Renal cortex interstitium (tissue), 11 donors: ENCODE measurements at regions not wholly inside any gene's neighbourhood (a gene's known extent, or its start where the extent isn't known, plus 50 kb on each side); places are given as distances from the start of the nearest gene placed in this dataset.
"Not testable (repeated sequence)": the region's sequence is repeated elsewhere in the genome, so short reads cannot be mapped to it uniquely, and the experiment has no call there.

Experiments used
- DNase-seq, 11 donors: peaks; one replicate each; pipeline ENCODE4 v3.0.0-alpha.2; 2013; ENCODE audit warnings: low read depth in 9 of 11, low spot score in 4 of 11; ENCODE audit errors: extremely low read depth in 1 of 11

- DNase-seq, result not testable (repeated sequence)
Observed at GRCh38 chr18:30672439-30672838, 370.1 kb downstream of the DSC3 start.

- no peak for DNase-seq
Observed at GRCh38 chr18:30658306-30658705, 384.2 kb downstream of the DSC3 start.

DNA sequence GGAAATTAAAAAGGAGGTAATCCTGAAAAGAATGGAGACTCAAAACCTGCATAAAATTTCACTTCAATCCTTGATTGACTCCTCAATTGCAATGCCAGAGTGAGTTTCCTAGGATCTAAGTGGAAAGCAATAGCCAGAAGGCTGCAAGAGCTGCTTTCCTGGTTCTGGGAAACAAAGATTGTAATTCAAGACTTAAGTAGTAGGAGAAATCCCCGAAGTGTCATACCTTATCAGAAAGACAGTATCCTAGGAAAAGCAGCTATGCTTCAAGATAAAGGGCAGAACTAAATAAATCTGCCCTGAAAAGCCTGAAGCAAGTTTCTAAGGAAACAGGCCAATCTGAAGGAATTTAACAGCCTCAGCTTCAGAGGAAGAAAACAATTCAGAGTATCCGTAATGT lies 390.2 kb downstream of the DSC3 start:
- DNase-seq, result peak in 1 of 11 donors; percentile 1

- no peak for DNase-seq
Observed at GRCh38 chr18:30650499-30650898, 392.0 kb downstream of the DSC3 start.

DNA sequence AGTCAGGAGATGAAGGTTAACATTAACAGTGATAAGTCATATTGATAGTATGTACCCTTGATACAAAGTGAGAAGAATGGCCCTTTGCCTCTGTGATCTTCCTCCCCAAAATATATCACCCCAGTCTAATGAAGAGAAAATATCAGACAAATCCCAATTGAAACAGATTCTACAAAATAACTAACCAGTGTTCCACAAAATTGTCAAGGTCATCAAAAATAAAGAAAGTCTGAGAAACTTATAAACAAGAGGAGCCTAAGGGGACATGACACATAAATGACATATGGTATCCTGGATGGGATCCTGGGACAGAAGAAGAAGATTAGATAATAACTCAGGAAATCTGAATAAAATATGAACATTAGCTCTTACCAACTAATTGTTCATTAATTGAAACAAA lies 398.4 kb downstream of the DSC3 start:
- no peak for DNase-seq

- DNase-seq, result no peak
Observed at GRCh38 chr18:30639361-30639760, 403.2 kb downstream of the DSC3 start.

DNA sequence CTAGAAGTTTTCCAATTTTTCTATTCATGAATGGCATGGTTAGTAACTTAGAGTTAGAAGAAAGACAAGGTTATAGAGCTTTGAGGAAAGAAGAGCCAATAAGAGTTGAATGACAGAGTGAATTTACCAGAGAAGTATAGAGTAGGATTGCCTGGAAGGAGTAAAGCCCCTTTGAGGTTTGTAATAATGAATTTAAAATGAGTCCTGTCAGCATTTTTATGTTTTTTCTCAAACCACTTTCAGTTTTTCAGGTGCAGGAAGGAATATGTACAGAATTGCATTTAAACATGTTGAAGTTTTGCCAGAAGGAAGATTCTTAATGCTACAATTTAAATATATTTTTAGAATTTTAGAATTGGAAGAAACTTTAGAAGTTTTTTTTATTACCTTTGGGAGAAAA lies 408.3 kb downstream of the DSC3 start:
- DNase-seq, result no peak

DNA sequence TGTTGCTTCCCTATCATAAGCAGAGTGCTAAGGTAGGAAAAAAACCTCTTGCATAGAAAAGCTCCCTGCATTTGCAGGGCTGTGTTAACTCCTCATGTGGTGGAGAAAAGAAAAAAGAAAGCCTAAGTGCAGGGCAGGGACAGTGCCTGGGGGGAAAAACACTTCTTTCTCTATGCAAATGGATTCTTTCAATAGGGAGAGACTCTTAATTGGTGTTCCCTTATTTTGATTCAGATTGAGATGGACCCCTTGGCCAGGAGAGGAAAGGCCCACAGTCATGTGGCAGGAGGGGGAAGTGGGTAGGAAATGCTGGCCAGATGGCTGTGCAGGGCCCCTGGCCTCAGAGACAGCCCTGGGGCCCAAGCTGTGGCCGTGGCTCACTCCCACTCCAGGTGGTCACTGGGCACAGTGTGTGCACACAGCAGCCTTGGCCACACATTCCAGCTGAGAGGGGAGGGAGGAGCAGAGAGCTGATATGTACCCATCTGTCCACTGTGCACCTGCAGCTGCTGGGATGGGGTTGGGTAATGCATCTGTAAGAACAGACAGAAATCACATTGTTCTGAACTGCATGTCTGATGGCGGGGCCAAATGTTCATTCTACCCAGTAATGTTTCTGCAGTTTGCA lies 410.4 kb downstream of the DSC3 start:
- DNase-seq, result no peak

- DNase-seq, result no peak
Observed at GRCh38 chr18:30625961-30626360, 416.6 kb downstream of the DSC3 start.

DNA sequence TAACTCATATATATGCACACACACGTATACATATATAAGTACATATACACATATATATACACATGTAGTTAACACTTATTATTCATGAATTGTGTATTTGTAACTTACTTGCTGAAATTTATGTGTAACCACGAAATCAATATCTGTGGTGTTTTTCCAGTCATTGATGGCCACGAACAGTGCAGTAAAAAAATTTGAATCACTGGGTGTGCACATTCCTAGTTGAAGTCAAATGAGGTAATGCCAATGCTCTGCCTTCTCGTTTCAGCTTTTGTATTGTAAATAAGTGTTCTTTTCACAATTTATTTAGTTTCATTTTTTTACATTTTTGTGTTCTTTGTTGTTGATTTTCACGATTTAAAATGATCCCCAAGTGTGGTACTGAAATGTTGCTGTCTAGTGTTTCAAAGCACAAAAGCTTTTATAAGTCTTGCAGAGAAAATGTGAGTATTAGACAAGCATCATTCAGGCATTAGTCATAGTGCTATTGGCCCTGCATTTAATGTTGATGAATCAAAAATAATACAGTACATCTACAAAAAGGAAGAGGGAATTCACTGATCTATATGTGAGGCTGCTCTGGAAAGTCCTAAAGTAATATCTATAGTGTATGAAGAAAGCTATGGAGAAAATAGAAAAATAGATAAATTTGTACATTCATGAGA lies 419.0 kb downstream of the DSC3 start:
- DNase-seq, result no peak

DNA sequence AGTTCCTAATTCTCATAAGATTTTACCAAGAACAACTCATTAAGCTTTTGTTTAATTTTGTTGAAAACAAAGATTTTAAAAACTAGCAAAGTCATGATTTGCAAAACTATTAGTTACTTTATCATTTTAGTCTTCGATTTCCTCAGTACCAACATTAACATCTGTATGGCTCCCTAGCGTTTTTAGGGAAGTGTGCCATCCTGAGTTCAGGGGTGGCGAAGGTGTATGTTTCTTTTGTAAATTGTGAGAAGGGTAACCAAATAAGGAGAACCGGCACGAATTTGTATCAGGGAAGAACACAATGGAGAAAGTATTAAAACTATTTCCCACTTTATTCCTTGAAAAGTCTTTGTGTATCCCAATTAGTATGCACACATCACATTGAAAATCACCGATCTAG lies 419.9 kb downstream of the DSC3 start:
- DNase-seq, result no peak

DNA sequence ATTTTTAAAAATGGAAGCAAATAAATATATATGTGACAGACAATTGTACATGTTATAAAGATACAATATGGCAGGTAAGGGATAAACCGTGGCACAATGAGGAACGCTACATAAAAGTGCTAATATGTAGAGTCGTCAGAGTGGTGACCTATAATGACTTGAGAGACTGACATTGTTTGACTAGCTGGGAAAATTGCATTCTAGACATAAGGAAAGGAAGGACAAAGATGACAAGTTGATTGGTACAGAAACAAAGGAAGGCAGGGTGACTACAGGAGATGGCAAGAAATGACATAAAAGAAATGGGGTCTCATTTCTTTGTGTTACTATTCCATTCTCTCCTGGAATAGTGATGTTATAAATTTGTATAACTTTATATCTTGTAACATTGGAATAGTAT lies 420.4 kb downstream of the DSC3 start:
- DNase-seq, result no peak

GRCh38 chr18:30618567-30618966 lies 424.0 kb downstream of the DSC3 start:
- no peak for DNase-seq

DNA sequence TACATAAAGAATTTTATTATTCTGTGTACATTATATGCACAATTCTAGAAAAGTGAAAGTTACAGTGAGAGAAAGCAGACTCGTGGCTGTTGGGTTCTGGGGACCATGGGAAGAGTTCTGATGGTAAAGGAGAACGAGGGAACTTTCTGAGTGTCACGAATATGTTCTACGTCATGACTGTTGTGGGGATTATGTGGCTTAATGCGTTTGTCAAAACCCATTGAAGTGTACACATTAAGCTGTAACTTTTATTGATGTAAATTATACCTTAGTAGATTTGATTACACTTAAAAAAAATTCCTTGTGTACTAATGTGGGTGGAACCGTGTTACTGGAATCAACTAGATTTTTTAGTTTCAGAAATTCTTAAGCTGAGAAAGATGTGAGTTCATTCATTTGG lies 426.1 kb downstream of the DSC3 start:
- no peak for DNase-seq

- no peak for DNase-seq
Observed at GRCh38 chr18:30613467-30613801, 429.1 kb downstream of the DSC3 start.

DNA sequence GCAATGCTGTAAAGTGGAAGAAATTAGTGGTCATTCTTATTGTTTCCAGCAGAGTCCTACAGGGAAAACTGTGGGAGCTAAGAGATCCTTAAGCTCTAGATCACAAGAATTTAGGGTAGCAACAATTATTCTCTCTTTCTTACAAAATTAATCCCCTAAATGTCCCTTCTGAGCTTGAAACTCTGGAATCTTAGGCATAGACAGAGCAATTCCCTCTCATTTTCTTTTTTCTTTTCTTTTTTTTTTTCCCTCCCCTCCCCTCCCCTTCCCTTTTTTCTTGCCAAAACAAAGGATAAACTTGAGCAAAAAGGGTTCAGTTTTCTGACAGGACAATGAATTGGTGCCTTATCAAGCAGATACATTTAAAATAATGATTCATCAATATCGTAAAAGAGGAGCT lies 441.0 kb downstream of the DSC3 start:
- no peak for DNase-seq

- no peak for DNase-seq
Observed at GRCh38 chr18:30597202-30597601, 445.3 kb downstream of the DSC3 start.

DNA sequence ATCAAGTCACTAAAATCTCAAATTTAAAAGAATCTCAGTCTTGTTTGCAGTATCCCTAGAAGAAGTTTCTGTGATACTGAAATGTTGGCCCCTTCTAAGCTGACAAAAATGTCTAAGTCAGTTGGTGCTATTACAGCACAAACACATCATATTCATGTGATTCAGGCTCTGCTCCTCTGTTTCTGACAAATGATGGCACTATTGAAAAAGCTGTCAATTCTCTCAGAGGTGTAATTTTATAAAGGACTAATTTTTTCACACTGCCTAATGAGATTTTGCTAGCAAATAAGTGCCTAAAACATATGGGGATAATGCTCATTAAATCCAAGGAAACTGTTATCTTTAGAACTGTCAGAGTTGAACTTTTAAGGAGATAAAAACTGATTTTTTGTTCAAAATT lies 445.9 kb downstream of the DSC3 start:
- DNase-seq, result no peak

GRCh38 chr18:30595942-30596341 lies 446.6 kb downstream of the DSC3 start:
- DNase-seq, result no peak

GRCh38 chr18:30594911-30595310 lies 447.6 kb downstream of the DSC3 start:
- DNase-seq, result not testable (repeated sequence)

DNA sequence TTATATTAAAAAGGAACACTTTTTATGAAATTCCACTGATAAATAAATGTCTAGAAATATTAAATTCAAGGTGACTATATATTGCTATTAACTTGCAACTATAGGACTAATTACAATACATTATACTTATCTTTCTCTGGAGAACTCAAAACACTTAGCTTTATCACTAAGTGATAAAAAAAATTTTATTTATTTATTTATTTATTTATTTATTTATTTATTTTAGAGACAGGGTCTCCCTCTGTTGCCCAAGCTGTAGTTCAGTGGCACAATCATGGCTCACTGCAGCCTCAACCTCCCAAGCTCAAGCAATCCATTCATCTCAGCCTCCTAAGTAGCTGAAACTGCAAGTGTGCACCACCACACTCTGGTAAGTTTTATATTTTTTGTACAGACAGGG lies 451.1 kb downstream of the DSC3 start:
- DNase-seq, result no peak
